Embryonic facial prominence (tissue), 1 donor: ENCODE measurements at regions not wholly inside any gene's neighbourhood (a gene's known extent, or its start where the extent isn't known, plus 50 kb on each side); places are given as distances from the start of the nearest gene placed in this dataset.
"Not testable (repeated sequence)": the region's sequence is repeated elsewhere in the genome, so short reads cannot be mapped to it uniquely, and the experiment has no call there.

Experiments used
- DNase-seq: peaks from one replicate; pipeline ENCODE4 v3.0.0-alpha.2; 2016; ENCODE audit errors: extremely low spot score

DNA sequence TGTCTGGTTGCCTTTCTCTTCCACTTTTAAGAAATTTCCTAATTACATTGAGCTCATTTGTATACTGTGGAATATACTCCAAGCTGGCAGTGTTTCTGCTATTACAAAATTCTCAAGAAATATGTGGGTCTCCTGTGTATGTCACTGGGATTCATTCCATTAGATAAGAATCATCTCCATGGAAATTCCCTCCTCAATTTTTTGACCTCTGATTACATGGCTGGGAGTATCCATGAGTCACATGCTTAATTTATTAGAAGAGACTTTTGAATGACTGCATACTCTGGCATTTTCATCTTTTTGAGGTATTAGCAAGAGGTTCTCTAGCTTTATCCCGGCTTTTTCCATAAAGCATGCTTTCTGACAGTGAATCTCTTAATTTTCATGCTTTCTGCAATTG lies 665.5 kb upstream of the CNTNAP5 start:
- no peak for DNase-seq

DNA sequence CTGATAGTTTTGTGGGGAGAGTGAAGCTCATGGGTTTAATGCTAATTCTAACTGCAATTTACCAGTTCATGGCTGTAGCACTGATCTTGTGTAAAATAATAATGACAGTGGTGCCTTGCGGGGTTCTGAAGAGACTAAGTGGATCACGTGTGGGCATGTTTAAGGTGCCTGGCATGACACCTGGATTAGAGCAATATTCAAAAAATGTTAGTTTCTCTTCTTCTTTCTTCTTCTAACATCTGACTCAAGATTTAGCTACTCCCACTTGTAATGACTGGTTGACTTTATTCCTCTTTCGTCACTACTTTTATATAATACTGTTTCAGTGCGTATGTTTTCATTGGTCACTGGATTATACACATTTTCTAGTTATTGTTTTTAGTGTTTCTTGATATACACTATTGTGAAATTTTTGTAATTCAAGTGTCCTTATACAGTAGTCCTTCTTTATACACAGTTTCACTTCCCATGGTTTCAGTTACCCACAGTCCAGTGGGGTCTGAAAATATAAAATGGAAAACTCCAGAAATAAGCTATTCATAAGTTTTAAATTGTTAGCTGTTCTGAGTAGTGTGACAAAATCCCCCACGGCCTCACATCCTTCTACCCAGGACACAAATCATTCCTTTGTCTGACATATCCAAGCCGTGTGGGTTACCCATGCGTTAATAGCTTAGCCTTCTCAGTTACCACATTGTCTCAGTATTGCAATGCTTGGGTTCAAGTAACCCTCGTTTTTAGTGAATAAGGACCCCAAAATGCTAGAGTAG lies 662.2 kb upstream of the CNTNAP5 start:
- DNase-seq, result no peak

DNA sequence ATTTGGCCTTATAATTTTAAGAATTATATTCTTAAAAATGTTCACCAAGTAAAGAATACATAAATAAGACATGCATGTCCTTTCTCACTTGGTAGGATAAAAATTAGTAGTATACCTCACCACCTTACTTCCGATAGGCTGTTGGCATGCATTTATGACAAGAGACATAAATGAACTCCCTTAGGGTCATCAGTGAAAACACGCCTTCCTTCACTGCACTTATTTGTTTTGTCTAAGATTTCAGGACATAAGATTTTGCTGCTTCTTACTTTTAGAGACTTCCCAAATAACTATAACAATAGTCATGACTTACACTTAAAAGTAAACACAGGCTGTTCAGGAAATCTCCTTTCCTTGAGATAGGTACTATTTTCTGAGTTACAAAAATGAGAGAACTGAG lies 661.3 kb upstream of the CNTNAP5 start:
- no peak for DNase-seq

DNA sequence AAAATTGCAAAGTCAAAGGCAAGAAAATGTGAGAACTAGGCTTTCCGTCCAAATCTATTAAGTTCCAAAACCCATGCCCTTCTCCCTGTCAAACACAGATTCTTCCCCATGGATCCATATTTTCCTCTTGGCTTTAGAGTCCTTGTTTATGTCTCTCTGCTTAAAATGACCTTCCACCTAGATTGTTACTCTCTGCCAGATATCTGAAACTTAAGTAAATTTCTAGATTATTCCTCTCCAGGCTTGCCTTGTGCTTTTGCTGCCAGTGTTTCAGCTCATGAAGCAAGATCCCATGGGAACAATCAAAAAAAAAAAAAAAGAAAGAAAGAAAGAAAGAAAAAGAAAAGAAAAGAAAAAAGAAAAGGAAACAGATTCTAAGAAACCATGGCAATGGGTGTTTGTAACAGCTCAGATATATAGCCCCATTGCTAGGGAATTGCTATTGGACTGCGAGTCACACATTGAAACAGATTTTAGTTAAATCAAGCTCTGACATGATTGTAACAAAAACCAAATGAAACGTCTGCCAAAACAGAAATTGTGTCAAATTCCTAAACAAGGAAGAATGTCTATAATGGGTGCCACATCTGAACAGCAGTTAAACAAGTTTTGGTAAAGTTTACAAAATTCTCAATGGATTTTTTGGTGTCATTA lies 660.7 kb upstream of the CNTNAP5 start:
- DNase-seq, result no peak

DNA sequence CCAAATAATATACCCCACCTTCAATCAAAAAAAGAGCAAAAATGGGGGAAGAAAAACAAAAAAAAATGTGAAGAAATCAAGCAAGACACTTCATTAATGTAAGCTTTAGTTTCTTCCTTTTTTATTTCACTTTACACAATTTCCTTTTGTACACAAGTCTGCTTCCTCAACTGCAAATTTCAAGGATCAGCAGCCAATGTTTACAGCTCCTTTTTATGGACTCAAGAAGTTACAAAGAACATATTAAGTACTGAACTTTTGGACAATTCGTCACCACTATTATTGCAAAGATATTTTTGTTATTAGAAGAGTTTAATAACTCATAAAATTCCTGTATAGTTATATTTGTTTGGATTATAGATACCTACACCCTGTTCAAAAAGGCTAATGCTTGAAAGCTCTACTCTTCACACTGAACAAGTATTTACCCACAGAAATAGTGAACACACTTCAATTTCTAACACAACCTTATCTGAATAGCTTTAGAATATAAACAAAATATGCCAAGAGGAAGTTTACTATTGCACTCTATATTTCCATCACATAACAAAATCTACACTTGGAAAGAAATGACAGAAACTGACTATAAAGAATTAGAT lies 658.7 kb upstream of the CNTNAP5 start:
- DNase-seq, result no peak

DNA sequence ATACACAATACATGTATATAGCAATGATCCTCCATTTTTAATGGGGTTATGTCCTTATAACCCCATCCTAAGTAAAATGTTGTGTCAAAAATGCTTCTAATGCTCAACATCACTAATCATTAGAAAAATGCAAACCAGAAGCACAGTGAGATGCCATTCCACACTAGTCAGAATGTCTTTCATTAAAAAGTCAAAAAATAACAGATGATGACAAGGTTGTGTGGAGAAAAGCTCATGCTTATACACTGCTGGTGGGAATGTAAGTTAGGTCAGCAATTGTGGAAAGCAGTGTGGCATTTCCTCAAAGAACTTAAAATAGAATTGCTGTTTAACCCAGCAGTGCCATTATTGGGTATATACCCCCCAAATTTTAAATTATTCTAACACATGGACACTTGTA lies 654.9 kb upstream of the CNTNAP5 start:
- DNase-seq, result no peak

DNA sequence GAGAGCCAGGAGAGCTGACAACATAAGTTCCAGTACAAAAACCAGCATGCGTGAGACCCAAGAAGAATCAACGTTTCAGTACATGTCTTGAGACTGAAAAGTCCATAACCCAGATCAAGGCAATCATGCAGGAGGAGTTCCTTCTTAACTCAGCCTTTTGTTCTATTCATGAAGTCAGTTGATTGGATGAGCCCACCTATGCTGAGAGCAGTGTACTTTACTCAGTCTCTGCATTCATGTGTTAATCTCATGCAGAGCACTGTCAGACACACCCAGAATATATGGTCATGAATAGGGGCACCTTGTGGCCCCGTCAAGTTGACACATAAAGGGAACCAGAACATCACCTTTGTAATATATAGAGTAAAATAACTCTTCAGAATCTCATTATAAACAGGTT lies 653.6 kb upstream of the CNTNAP5 start:
- DNase-seq, result no peak

DNA sequence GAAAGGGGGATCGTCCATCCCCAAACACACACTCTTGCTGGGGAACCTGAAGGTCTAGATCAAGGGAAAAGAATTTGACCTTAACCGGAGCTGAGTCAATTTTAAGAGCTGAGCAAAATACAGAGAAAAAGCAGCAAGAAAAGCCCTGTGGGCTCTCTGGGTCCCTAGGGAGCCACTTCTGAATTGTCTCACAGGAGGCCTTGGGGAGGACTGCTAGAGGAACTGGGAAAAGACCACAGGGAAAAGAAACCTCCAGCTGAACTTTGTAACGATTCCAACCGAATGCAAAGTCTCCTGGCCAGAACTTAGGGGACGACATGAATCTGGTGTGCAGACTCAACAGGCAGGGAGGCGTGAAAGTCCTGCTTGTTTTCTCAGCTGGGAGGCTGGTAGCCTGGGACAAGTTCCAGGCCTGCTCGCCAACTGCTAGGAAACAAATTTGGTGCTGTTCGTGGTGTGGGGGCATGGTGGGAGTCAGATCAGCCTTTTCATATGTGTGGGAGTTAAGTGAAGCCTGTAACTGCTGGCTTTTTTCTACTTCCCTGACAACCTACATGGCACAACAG lies 644.6 kb upstream of the CNTNAP5 start:
- DNase-seq, result no peak

DNA sequence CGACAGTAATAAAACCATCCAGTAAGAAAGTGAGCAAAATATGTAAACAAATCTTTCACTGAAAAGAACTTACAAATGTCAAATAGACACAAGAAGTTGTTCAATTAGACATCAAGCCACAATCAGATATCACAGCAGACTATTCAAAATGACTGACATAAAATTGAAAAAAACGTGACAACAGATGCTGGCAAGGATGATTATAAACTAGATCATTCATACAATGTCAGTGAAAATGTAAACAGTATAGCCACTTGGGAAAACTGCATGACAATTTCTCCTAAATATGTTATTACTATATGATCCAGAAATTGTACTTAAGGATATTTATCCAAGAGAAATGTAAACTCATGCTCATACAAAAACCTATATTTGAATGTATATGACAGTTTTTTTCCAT lies 609.4 kb upstream of the CNTNAP5 start:
- no peak for DNase-seq

DNA sequence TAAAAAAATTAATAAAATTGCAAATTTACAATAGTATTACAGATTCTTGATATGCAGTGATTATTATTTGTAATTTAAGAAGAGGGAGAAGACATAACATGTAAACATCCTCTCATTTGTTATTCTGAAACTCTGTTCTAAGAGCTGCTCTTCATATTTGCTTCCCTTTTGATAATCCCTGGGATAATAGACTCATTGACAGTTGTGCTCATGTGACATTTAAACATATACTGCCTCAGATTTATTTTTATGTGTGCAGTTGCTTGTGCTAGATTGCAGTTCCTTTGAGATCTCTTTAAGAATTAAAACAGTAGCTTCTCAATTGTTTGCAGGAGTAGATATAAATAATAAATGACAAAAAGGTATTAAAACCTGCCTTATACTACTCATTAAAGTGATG lies 605.1 kb upstream of the CNTNAP5 start:
- no peak for DNase-seq

DNA sequence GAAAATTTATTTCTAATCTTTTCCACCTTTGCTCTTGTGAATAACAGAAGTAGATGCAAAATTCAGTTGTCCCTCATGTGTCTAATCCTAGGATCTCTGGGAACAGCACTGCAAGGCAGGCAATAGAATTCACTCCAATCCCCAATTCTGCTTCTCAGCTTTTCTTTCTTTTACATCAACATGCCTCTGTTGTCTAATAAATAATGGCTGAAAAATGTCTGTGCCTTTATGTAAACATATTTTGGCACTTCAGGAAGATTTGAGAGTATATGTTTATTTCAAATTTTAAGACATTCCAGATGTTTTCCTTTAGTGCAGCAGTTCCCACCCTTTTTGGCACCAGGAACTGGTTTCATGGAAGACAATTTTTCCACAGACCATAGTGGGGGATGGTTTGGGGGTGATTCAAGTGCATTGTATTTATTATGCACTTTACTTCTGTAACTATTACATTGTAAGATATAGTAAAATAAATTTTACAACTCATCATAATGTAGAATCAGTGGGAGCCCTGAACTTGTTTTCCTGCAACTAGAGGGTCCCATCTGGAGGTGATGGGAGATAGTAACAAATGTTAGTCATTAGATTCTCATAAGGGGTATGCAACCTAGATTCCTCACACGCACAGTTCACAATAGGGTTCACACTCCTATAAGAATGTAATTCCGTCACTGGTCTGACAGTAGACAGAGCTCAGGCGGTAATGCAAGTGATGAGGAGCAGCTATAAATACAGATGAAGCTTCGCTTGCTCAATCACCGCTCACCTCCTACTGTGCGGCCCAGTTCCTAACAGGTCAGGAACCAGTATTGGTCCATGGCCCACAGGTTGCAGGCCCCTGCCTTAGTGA lies 590.3 kb upstream of the CNTNAP5 start:
- DNase-seq, result peak; percentile 61

DNA sequence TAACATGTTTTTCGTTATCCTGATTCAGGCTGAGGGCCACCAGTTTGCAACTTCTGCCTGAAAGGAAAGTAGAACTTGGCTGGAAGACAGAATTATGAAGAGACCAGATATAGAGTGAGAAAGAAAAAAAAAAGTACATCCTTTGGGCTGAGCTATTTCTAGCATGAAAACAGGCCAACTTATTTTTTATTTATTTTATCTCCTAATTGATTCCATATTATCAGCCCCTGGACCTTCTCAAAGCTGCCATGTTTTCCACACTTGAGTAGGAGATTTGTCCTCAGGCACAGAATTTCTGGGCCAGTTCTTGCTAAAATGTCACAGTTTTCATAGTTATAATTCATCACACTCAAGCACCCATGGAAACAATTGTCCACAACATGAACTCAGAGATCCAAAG lies 586.8 kb upstream of the CNTNAP5 start:
- no peak for DNase-seq

DNA sequence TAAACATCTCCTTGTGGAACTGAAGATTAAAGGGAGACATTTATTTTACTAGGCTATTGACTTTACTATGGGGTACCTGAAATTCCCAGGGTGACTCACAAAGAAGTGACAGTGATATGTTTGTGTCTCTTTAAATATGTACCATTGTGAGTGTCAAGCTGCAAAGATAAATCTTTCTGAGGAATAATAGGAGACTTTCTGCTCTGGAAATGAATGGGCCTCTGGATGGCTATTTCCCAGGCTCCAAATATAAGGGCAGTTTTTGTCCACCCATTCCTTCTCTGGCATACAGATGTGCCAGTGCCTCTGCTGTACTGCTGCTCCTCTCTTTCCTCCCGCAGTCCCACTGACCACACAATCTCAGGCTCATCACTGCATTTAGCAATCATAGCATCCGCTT lies 586.4 kb upstream of the CNTNAP5 start:
- no peak for DNase-seq

DNA sequence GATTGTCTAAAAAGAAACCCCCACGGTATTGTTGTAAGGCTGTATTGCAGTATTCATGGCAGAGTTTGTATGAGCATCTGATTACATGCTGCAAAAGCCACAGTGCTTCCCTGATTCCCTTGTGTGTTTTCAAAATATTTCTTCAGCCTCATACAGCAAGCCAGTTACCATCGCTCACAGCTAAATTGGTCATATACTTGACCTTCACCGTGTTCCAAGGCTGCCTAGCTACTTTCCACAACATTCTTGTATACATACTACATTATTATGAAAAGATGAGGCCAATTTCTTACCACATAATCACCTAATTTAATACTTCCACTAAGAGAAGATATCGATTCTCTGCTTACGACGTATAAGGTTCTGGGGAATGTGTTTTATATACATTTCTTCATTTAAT lies 576.3 kb upstream of the CNTNAP5 start:
- DNase-seq, result no peak

DNA sequence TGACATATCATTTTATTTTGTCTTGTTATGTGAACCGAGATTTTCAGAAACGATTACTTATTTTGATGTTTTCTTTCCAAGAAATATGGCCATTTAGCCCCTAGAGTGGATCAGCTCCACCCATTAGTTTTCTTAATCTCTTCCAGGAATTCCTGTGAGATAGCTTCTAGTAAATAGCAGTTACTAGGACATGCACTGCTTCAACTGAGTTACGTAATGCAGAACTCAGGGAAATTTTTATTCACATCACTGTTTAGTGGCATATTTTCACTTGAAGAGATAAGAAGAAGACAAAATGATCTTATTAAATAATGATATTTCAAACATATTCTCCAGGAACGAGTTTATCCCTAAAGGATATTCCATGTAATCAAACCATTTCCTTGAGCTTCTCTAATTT lies 573.5 kb upstream of the CNTNAP5 start:
- no peak for DNase-seq

DNA sequence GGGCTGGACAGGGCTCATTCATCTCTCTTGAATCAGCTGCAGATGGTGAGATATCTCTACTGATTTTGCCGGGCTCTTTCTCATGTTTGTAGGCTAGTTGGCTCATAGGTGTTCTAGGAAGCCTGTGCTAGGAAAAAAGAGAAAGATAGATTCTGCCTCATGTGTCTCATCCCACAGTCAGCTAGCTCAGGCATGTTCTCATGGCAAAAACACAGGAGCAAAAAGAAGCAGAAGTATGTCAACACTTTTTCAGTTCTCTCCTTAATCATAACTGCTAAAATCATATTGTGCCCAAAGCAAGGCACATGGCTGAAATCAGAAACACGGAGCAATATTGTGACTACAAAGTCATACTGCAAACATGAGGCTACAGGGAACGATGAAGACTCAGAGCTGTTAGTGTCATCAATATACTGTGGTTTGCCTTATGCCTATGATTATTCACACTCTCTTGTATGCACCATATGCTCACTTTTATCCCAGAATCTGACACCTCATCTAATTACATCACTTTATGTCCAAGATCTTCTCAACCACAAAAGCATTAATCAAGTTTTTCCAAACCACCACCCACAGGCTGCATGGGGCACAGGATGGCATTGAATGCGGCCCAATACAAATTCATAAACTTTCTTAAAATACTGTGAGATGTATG lies 571.9 kb upstream of the CNTNAP5 start:
- no peak for DNase-seq

DNA sequence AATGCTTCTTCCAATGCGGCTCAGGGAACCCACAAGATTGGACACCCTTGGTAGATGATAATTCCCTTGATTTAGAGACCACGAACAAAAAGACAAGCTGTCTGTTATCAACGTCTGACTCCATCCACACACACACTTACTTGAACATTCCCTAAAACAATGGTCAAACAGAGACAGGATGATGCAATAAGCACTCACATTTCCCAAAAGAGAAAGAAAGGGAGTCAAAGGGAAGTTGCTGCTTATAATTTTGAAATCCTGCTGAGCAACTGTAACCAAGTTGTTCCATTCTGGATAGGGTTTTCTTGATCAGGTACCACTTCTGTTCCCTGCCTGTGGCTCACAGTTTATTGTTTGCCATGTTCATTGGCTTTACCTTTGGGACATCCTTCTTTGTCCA lies 571.3 kb upstream of the CNTNAP5 start:
- DNase-seq, result no peak

DNA sequence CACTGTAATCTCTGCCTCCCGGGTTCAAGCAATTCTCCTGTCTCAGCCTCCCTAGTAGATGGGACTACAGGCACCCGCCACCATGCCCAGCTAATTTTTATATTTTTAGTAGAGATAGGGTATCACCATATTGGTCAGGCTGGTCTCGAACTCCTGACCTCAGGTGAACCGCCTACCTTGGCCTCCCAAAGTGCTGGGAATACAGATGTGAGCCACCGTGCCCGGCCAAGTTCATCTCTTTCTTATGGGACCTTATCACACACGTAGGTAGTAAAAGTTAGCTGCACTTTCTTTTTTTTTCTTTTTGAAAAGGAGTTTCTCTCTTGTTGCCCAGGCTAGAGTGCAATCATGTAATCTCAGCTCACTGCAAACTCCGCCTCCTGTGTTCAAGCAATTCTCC lies 569.9 kb upstream of the CNTNAP5 start:
- DNase-seq, result not testable (repeated sequence)

DNA sequence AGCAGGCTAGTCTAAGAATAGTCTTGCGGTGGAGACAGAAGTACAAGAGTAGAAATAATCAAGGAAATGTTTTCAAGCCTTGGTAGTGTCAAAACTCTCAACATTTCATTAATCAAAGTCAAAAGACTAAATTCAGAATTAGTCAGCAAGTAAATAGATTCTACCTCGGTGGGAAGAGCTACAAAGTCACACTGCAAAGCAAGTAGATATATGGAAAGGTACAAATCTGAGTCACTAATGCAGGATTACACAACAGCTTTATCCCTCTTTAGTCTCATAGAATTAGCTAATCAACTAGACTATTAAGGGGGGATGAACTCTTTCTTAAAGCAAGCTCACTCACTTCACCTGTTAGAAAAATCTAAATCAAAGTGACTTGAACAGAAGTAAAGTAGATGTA lies 568.7 kb upstream of the CNTNAP5 start:
- no peak for DNase-seq

DNA sequence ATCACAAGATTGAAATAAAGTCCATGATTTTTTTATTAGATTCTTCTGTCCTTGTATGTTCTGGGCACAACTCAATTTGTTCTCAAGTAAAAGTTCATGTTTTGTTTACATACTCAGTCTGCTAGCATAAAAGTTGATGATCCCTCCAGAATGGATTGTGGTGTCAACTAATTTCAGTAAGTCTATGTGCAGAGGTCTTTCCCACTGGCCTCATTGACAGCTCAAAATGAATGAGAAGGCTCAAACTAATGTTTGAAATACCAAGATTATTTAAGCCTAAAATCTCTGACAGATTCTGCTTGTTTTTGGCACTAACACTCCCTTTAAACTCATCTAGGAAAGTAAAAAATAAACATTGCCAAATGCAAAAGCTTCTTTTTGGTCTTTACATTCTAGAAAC lies 561.2 kb upstream of the CNTNAP5 start:
- DNase-seq, result no peak

DNA sequence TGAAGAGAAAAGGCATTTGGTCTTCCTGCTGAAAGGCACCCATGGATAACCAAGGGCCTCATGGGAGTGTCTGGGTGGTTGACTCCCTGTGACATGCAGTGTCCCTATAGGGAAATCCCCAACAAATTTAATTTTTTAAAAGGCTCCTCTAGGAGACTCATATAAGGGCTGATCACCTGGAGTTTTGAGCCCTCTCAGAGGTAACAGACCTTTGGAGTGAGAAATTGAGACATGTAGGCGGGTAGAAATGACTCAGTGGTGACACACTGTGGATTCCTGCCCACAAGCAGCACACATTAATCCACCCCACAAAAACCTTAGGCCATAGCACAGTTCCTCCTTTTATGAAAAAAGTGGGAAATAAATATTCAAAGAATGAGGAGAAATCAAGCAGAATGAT lies 557.0 kb upstream of the CNTNAP5 start:
- no peak for DNase-seq

DNA sequence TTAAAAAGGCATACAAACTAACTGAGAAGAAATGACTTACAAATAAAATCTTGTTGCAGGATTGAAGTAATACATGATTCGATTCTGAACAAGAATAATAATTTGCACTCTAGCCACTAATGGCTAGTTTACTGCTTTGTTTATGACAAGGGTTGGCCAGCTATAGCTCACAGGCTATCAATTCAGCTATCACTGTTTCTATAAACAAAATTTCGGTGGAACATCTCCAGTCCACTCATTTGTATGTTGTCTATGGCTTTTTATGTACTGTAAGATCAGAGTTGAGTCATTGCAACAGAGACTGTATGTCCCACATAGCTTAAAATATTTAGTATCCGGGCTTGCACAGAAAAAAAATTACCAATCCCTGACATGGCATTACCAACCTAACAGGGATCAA lies 543.7 kb upstream of the CNTNAP5 start:
- no peak for DNase-seq
